ENCODE measurements at regions not wholly inside any gene's neighbourhood (a gene's known extent, or its start where the extent isn't known, plus 50 kb on each side); places are given as distances from the start of the nearest gene placed in this dataset.
A peak's percentile ranks its signal among the peaks of the same experiment; 100 is the strongest.

GRCh38 chr2:118223992-118224894 lies 136.0 kb downstream of the INSIG2 start:
- TF ChIP-seq CTCF (IDR thresholded peaks at IDR 0.05; ENCODE audit: low read depth, low read length): no peak
- peak overlapping the region; percentile 49 for H3K4me3 ChIP-seq (ENCODE audit: low read depth, low read length)

- TF ChIP-seq CTCF (IDR thresholded peaks at IDR 0.05; ENCODE audit: low read depth, low read length): no peak
- peak overlapping the region; percentile 49 for H3K4me3 ChIP-seq (ENCODE audit: low read depth, low read length)
Observed at GRCh38 chr2:118223511-118223991, 135.3 kb downstream of the INSIG2 start.

DNA sequence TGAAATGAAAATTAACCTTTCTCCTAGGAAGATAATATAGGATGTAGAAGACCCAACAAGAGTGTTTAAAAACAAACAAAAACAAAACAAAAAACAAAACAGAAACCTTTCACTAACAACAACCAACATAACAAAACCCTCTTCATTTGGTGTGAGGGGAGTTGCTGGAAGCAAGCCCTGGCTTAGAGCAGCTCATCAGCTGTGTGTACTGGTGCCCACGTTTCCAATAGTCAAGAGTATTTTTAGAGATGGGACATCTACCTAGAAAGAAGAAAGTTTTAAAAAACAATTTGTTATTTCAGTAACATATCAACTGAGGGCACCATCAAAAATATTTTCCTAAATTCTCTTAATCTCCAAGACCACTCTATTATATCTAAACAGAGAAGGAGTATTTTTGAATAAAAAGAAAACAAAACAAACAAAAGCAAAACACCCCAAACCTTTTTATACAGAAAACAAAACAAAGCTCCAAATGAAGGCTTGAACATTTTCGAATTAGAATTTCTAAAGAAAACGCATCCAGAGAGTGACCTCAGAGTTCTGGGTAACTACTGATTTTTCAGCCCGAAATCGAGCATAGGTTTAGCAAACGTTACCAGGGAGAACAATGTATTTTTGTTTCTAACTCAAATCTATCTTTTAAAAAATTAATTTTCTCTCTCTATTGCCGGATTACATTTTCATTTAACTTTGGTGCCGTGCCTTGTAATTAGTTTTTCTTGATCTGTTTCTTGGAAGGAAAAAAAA lies 134.6 kb downstream of the INSIG2 start:
- no peak for TF ChIP-seq CTCF (IDR thresholded peaks at IDR 0.05; ENCODE audit: low read depth, low read length)
- H3K4me3 ChIP-seq (ENCODE audit: low read depth, low read length): no peak overlapping the region

- no peak overlapping the region for H3K4me3 ChIP-seq (ENCODE audit: low read depth, low read length)
- TF ChIP-seq CTCF (IDR thresholded peaks at IDR 0.05; ENCODE audit: low read depth, low read length): no peak
Observed at GRCh38 chr2:118222273-118222594, 134.0 kb downstream of the INSIG2 start.

- no peak overlapping the region for H3K4me3 ChIP-seq (ENCODE audit: low read depth, low read length)
- TF ChIP-seq CTCF (IDR thresholded peaks at IDR 0.05; ENCODE audit: low read depth, low read length): peak; percentile 53
Observed at GRCh38 chr2:118221536-118222272, 133.4 kb downstream of the INSIG2 start.

GRCh38 chr2:118219611-118220010 lies 131.3 kb downstream of the INSIG2 start:
- no peak for TF ChIP-seq CTCF (IDR thresholded peaks at IDR 0.05; ENCODE audit: low read depth, low read length)
- no peak overlapping the region for H3K4me3 ChIP-seq (ENCODE audit: low read depth, low read length)
